Fibroblast of lung (primary cell): ENCODE measurements at regions not wholly inside any gene's neighbourhood (a gene's known extent, or its start where the extent isn't known, plus 50 kb on each side); places are given as distances from the start of the nearest gene placed in this dataset.

Experiments
- CTCF ChIP-seq, 2 donors: IDR thresholded peaks in 1 of 2; conservative IDR thresholded peaks in 1 of 2; 1 replicate in 1 of 2; 2 replicates in 1 of 2; pipeline ENCODE4 v1.5.1; 2011 to 2012; ENCODE audit warnings: low read length in 2 of 2, control low read depth in 1 of 2, inconsistent platforms in 1 of 2, low read depth in 1 of 2, mild to moderate bottlenecking in 1 of 2
- EZH2 ChIP-seq: IDR thresholded peaks from 2 replicates; pipeline ENCODE4 v1.5.1; 2012; ENCODE audit warnings: low read length, control low read depth, mild to moderate bottlenecking; ENCODE audit errors: missing control alignments

- TF ChIP-seq CTCF (conservative IDR thresholded peaks at IDR 0.05 in 1 of 2, IDR thresholded peaks at IDR 0.05 in 1 of 2; ENCODE audit: low read depth in 1 of 2, low read length in 2 of 2) (no peak), EZH2 (no peak)
Observed at GRCh38 chr4:166309286-166309685, 436.2 kb downstream of the TLL1 start.
